ENCODE measurements at regions not wholly inside any gene's neighbourhood (a gene's known extent, or its start where the extent isn't known, plus 50 kb on each side); places are given as distances from the start of the nearest gene placed in this dataset.

- no peak for ATAC-seq
Measured at GRCh38 chr10:8544500-8544899, 490.0 kb downstream of the GATA3 start.

GRCh38 chr10:8554574-8554973 is 500.1 kb downstream of the GATA3 start:
- no peak for ATAC-seq
- TF ChIP-seq CSRNP3 (CRISPR knock-in tag; IDR thresholded peaks at IDR 0.05) (no peak), ZNF70 (CRISPR knock-in tag; IDR thresholded peaks at IDR 0.05) (no peak), TCF4 (CRISPR knock-in tag; IDR thresholded peaks at IDR 0.05; ENCODE audit: borderline replicate concordance) (no peak), TSHZ2 (CRISPR knock-in tag; IDR thresholded peaks at IDR 0.05) (no peak), ZC3H10 (CRISPR knock-in tag; IDR thresholded peaks at IDR 0.05) (no peak), ARNTL (CRISPR knock-in tag; IDR thresholded peaks at IDR 0.05; ENCODE audit: borderline replicate concordance, low read depth) (no peak)

More at GRCh38 chr10:8544500-8544899, 490.0 kb downstream of the GATA3 start:
- no peak for TF ChIP-seq PPARA (CRISPR knock-in tag; IDR thresholded peaks at IDR 0.05; ENCODE audit: borderline replicate concordance)
- TF ChIP-seq ZC3H10 (CRISPR knock-in tag; IDR thresholded peaks at IDR 0.05): no peak
- no peak for TF ChIP-seq ZFP30 (CRISPR knock-in tag; IDR thresholded peaks at IDR 0.05)
- TF ChIP-seq ISL1 (CRISPR knock-in tag; IDR thresholded peaks at IDR 0.05): no peak
- no peak for TF ChIP-seq CSRNP3 (CRISPR knock-in tag; IDR thresholded peaks at IDR 0.05)
- TF ChIP-seq ZFP3 (CRISPR knock-in tag; IDR thresholded peaks at IDR 0.05): no peak
- TF ChIP-seq CREB5 (CRISPR knock-in tag; IDR thresholded peaks at IDR 0.05; ENCODE audit: low read depth): no peak
- TF ChIP-seq ZNF8 (CRISPR knock-in tag; IDR thresholded peaks at IDR 0.05): no peak
- TF ChIP-seq ZNF565 (CRISPR knock-in tag; conservative IDR thresholded peaks at IDR 0.05; ENCODE audit: low read depth): no peak
- TF ChIP-seq CSDC2 (CRISPR knock-in tag; IDR thresholded peaks at IDR 0.05): no peak
- no peak for TF ChIP-seq SNAI2 (CRISPR knock-in tag; IDR thresholded peaks at IDR 0.05)
- no peak for TF ChIP-seq GLIS3 (CRISPR knock-in tag; IDR thresholded peaks at IDR 0.05)
- TF ChIP-seq TOX (CRISPR knock-in tag; IDR thresholded peaks at IDR 0.05; ENCODE audit: borderline replicate concordance): no peak
- TF ChIP-seq ZNF70 (CRISPR knock-in tag; IDR thresholded peaks at IDR 0.05): no peak
- no peak for TF ChIP-seq ARNTL (CRISPR knock-in tag; IDR thresholded peaks at IDR 0.05; ENCODE audit: borderline replicate concordance, low read depth)
- TF ChIP-seq POU6F1 (CRISPR knock-in tag; IDR thresholded peaks at IDR 0.05; ENCODE audit: borderline replicate concordance, low read depth): no peak
- no peak for TF ChIP-seq PATZ1 (CRISPR knock-in tag; IDR thresholded peaks at IDR 0.05; ENCODE audit: borderline replicate concordance)

GRCh38 chr10:8556321-8556720 is 501.8 kb downstream of the GATA3 start:
- TF ChIP-seq ZNF565 (CRISPR knock-in tag; conservative IDR thresholded peaks at IDR 0.05; ENCODE audit: low read depth): no peak
- no peak for ATAC-seq
